Gastrocnemius medialis (tissue), 4 donors: ENCODE measurements at regions not wholly inside any gene's neighbourhood (a gene's known extent, or its start where the extent isn't known, plus 50 kb on each side); places are given as distances from the start of the nearest gene placed in this dataset.

Experiments
- POLR2A ChIP-seq, 2 donors: fragments of 450-650 bp; IDR thresholded peaks; one replicate each; pipeline ENCODE4 v1.6.1; 2017; ENCODE audit warnings: antibody characterized with exemption in 2 of 2, mild to moderate bottlenecking in 2 of 2, moderate library complexity in 2 of 2
- TF ChIP-seq, protein P1 (sequence below), 5 experiments: fragments of 450-650 bp in 3 of 5; fragments of 200-600 bp in 2 of 5; sonication (generic) in 2 of 5; IDR thresholded peaks in 4 of 5; conservative IDR thresholded peaks in 1 of 5; 1 replicate in 4 of 5; 2 replicates in 1 of 5; pipeline ENCODE4 v1.5.1; 2016 to 2019; ENCODE audit warnings: antibody characterized with exemption in 5 of 5, mild to moderate bottlenecking in 3 of 5, moderate library complexity in 3 of 5

DNA sequence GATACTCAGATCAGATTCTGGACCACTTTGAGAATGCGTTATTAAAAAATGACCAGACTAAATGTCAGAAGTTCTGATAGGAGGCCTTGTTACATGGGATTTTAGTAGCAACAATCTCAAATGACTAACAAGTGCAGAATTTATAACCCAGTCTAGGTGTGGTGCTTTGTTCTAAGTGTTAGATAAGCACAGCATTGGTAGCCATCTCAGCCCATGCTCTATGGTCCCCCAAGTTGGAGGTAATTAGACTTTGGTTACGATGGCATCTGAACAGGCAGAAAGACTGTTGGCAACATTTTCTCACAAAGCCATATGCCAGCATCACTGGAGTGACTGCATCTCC, 140.4 kb upstream of the RPS23 start:
- TF ChIP-seq POLR2A (IDR thresholded peaks at IDR 0.05), result no peak
- TF ChIP-seq, protein P1, sequence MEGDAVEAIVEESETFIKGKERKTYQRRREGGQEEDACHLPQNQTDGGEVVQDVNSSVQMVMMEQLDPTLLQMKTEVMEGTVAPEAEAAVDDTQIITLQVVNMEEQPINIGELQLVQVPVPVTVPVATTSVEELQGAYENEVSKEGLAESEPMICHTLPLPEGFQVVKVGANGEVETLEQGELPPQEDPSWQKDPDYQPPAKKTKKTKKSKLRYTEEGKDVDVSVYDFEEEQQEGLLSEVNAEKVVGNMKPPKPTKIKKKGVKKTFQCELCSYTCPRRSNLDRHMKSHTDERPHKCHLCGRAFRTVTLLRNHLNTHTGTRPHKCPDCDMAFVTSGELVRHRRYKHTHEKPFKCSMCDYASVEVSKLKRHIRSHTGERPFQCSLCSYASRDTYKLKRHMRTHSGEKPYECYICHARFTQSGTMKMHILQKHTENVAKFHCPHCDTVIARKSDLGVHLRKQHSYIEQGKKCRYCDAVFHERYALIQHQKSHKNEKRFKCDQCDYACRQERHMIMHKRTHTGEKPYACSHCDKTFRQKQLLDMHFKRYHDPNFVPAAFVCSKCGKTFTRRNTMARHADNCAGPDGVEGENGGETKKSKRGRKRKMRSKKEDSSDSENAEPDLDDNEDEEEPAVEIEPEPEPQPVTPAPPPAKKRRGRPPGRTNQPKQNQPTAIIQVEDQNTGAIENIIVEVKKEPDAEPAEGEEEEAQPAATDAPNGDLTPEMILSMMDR (IDR thresholded peaks at IDR 0.05 in 4 of 5, conservative IDR thresholded peaks at IDR 0.05 in 1 of 5), result no peak
